Liver (tissue), 2 donors: ENCODE measurements at regions not wholly inside any gene's neighbourhood (a gene's known extent, or its start where the extent isn't known, plus 50 kb on each side); places are given as distances from the start of the nearest gene placed in this dataset.

Experiments
- YY1 ChIP-seq: IDR thresholded peaks from 2 replicates; pipeline ENCODE4 v1.6.1; 2016; ENCODE audit warnings: antibody characterized with exemption, mild to moderate bottlenecking
- TF ChIP-seq, protein P1 (sequence below): IDR thresholded peaks from 2 replicates; pipeline ENCODE4 v1.6.1; 2016; ENCODE audit warnings: antibody characterized with exemption, mild to moderate bottlenecking
- TF ChIP-seq, protein P2 (sequence below): IDR thresholded peaks from 2 replicates; pipeline ENCODE4 v1.6.1; 2016; ENCODE audit warnings: antibody characterized with exemption
- donor health status: healthy.

DNA sequence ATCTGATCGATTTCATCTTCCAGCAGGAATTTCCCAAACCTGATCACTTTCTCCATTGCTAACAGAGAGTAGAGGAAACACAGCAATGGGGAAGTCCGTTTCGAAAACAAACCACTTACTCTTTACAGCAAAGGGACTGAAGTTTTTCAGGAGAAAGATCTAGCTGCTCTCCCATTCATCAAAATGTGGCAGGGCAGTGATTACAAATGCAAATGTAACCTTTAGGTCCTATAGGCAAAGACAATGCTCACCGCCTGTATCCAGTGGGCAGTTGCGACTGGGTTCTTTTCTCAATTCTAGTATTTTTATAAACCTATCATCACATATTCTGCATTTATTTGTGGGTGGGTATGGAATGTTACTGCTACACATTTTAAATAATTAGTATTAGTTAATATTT lies 218.0 kb upstream of the ZFHX3 start:
- TF ChIP-seq, protein P1, sequence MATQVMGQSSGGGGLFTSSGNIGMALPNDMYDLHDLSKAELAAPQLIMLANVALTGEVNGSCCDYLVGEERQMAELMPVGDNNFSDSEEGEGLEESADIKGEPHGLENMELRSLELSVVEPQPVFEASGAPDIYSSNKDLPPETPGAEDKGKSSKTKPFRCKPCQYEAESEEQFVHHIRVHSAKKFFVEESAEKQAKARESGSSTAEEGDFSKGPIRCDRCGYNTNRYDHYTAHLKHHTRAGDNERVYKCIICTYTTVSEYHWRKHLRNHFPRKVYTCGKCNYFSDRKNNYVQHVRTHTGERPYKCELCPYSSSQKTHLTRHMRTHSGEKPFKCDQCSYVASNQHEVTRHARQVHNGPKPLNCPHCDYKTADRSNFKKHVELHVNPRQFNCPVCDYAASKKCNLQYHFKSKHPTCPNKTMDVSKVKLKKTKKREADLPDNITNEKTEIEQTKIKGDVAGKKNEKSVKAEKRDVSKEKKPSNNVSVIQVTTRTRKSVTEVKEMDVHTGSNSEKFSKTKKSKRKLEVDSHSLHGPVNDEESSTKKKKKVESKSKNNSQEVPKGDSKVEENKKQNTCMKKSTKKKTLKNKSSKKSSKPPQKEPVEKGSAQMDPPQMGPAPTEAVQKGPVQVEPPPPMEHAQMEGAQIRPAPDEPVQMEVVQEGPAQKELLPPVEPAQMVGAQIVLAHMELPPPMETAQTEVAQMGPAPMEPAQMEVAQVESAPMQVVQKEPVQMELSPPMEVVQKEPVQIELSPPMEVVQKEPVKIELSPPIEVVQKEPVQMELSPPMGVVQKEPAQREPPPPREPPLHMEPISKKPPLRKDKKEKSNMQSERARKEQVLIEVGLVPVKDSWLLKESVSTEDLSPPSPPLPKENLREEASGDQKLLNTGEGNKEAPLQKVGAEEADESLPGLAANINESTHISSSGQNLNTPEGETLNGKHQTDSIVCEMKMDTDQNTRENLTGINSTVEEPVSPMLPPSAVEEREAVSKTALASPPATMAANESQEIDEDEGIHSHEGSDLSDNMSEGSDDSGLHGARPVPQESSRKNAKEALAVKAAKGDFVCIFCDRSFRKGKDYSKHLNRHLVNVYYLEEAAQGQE: no peak
- TF ChIP-seq, protein P2, sequence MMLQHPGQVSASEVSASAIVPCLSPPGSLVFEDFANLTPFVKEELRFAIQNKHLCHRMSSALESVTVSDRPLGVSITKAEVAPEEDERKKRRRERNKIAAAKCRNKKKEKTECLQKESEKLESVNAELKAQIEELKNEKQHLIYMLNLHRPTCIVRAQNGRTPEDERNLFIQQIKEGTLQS: no peak
- no peak for TF ChIP-seq YY1
